ENCODE measurements at regions not wholly inside any gene's neighbourhood (a gene's known extent, or its start where the extent isn't known, plus 50 kb on each side); places are given as distances from the start of the nearest gene placed in this dataset.

GRCh38 chr2:40741532-40741931, 289.6 kb upstream of the SLC8A1 start:
- no peak for TF ChIP-seq CTCF (IDR thresholded peaks at IDR 0.05)
- TF ChIP-seq GATA3 (IDR thresholded peaks at IDR 0.05; ENCODE audit: borderline replicate concordance), result no peak
- TF ChIP-seq RFX5 (IDR thresholded peaks at IDR 0.05), result no peak
- TF ChIP-seq PHF8 (IDR thresholded peaks at IDR 0.05; ENCODE audit: borderline replicate concordance, low read depth), result no peak

All from A549 (cell line).